HepG2 (cell line): ENCODE measurements at regions not wholly inside any gene's neighbourhood (a gene's known extent, or its start where the extent isn't known, plus 50 kb on each side); places are given as distances from the start of the nearest gene placed in this dataset.

ENCODE experiments used
- ATAC-seq: fragments of 200-7000 bp; cut with Tn5 transposase; 3 replicates; pipeline ENCODE4 v1.9.1; 2020; ENCODE audit warnings: mild to moderate bottlenecking, moderate library complexity
- BruUV-seq: library from RNA; stranded (reverse); fragments of 400-500 nt; replicated peaks from 2 replicates; lab custom pipeline; 2021; lab: Mats Ljungman, UMichigan
- CTCF ChIA-PET: fragments of 300-600 bp; formaldehyde crosslinking; extraction: SDS; loops from one replicate; lab custom pipeline; 2021; ENCODE audit warnings: low total read pairs, inconsistent platforms, low intra/inter-chr PET ratio; lab: Yijun Ruan, JAX
- POLR2A ChIA-PET: fragments of 350-600 bp; sonication (Branson Sonifier 250); formaldehyde crosslinking; loops from one replicate; lab custom pipeline; 2020; ENCODE audit warnings: antibody characterized with exemption, inconsistent platforms; lab: Yijun Ruan, JAX
- DNase-seq: peaks from one replicate; pipeline ENCODE4 v3.0.0-alpha.2; 2015; ENCODE audit warnings: low spot score
- FAIRE-seq: peaks from 3 replicates; lab custom pipeline; 2011; peaks lifted over from hg19 to GRCh38; lab: Jason Lieb, UNC
- H2AFZ ChIP-seq: one replicate; pipeline ENCODE4 v1.6.1; 2011; ENCODE audit warnings: low read length, inconsistent platforms
- H3K27ac ChIP-seq: fragments of 300-600 bp; 3 replicates; pipeline ENCODE4 v1.8.0; 2011; ENCODE audit warnings: mixed run types, mild to moderate bottlenecking, mixed read lengths, low read length, inconsistent platforms; ENCODE audit not compliant: insufficient read depth; ENCODE audit errors: extremely low read length
- H3K27me3 ChIP-seq, 2 experiments: fragments of 200-600 bp in 1 of 2; 2 replicates in 1 of 2; 3 replicates in 1 of 2; pipeline versions ENCODE4 v1.6.0 to v1.8.0; 2011; ENCODE audit warnings: low read length in 2 of 2, mild to moderate bottlenecking in 2 of 2, moderate library complexity in 2 of 2, inconsistent platforms in 1 of 2; ENCODE audit not compliant: insufficient read depth in 2 of 2, control insufficient read depth in 1 of 2
- H3K36me3 ChIP-seq, 2 experiments: fragments of 200-600 bp in 1 of 2; replicated peaks in 1 of 2; 2 replicates in 1 of 2; 3 replicates in 1 of 2; pipeline versions ENCODE4 v1.5.1 to v1.8.0; 2011; ENCODE audit warnings: low read length in 2 of 2, inconsistent platforms in 1 of 2; ENCODE audit not compliant: insufficient read depth in 2 of 2, control insufficient read depth in 1 of 2
- H3K4me1 ChIP-seq: 2 replicates; pipeline ENCODE4 v1.5.1; 2012; ENCODE audit warnings: low read length, inconsistent platforms; ENCODE audit not compliant: insufficient read depth
- H3K4me2 ChIP-seq: 2 replicates; pipeline ENCODE4 v1.6.0; 2011; ENCODE audit warnings: low read depth, low read length, inconsistent platforms
- H3K4me3 ChIP-seq, 3 experiments: fragments of 200-600 bp in 1 of 3; sonication (generic), shearing (Covaris generic) in 1 of 3; replicated peaks in 1 of 3; 2 replicates each; pipeline ENCODE4 v1.5.1; 2011 to 2016; ENCODE audit warnings: low read length in 3 of 3, inconsistent platforms in 2 of 3, low read depth in 2 of 3, mild to moderate bottlenecking in 2 of 3, control low read depth in 1 of 3, mixed read lengths in 1 of 3; ENCODE audit not compliant: insufficient read depth in 1 of 3
- H3K79me2 ChIP-seq: one replicate; pipeline ENCODE4 v1.6.1; 2011; ENCODE audit warnings: low read length, inconsistent platforms; ENCODE audit not compliant: insufficient read depth
- H3K9ac ChIP-seq: 2 replicates; pipeline ENCODE4 v1.6.0; 2011; ENCODE audit warnings: mild to moderate bottlenecking, low read depth, low read length, inconsistent platforms; ENCODE audit not compliant: insufficient read depth
- H3K9me3 ChIP-seq: 2 replicates; pipeline ENCODE4 v1.5.1; 2012; ENCODE audit warnings: mild to moderate bottlenecking, low read length
- H4K20me1 ChIP-seq: 2 replicates; pipeline ENCODE4 v1.6.0; 2011; ENCODE audit warnings: inconsistent platforms, mild to moderate bottlenecking, low read length, moderate library complexity; ENCODE audit not compliant: insufficient read depth
- ATF1 ChIP-seq: IDR thresholded peaks from 2 replicates; pipeline ENCODE4 v1.6.1; 2016; ENCODE audit warnings: mild to moderate bottlenecking, control low read depth
- EEA1 ChIP-seq: sonication (generic); formaldehyde crosslinking; IDR thresholded peaks from 2 replicates; pipeline ENCODE4 v1.5.1; 2020; ENCODE audit warnings: mild to moderate bottlenecking, missing genetic modification reagents, borderline replicate concordance
- KAT7 ChIP-seq: IDR thresholded peaks from 2 replicates; pipeline ENCODE4 v1.6.1; 2018; ENCODE audit warnings: borderline replicate concordance, missing compliant biosample characterization
- ONECUT2 ChIP-seq: sonication (generic); formaldehyde crosslinking; IDR thresholded peaks from 2 replicates; pipeline ENCODE4 v1.4.0; 2020; ENCODE audit warnings: missing genetic modification reagents
- RAD21 ChIP-seq: fragments of 450-650 bp; formaldehyde crosslinking; IDR thresholded peaks from 2 replicates; pipeline ENCODE4 v1.5.0; 2020; ENCODE audit warnings: mild to moderate bottlenecking
- RBAK ChIP-seq: sonication (generic); formaldehyde crosslinking; IDR thresholded peaks from 2 replicates; pipeline ENCODE4 v1.5.1; 2020; ENCODE audit warnings: mild to moderate bottlenecking, missing genetic modification reagents
- REXO4 ChIP-seq: sonication (generic); formaldehyde crosslinking; IDR thresholded peaks from 2 replicates; pipeline ENCODE4 v1.8.0; 2022; ENCODE audit warnings: missing genetic modification reagents, mild to moderate bottlenecking, borderline replicate concordance
- SMAD9 ChIP-seq: sonication (generic); formaldehyde crosslinking; IDR thresholded peaks from 2 replicates; pipeline ENCODE4 v1.5.1; 2020; ENCODE audit warnings: mild to moderate bottlenecking, missing genetic modification reagents
- ZFP62 ChIP-seq: sonication (generic); formaldehyde crosslinking; IDR thresholded peaks from 2 replicates; pipeline ENCODE4 v1.4.0; 2020; ENCODE audit warnings: missing genetic modification reagents
- ZNF138 ChIP-seq: sonication (generic); formaldehyde crosslinking; IDR thresholded peaks from 2 replicates; pipeline ENCODE4 v1.5.0; 2020; ENCODE audit warnings: mild to moderate bottlenecking, low read depth, missing genetic modification reagents
- ZNF20 ChIP-seq: sonication (generic); formaldehyde crosslinking; IDR thresholded peaks from 2 replicates; pipeline ENCODE4 v1.4.0; 2020; ENCODE audit warnings: mild to moderate bottlenecking, moderate library complexity, missing genetic modification reagents
- ZNF44 ChIP-seq: sonication (generic); formaldehyde crosslinking; IDR thresholded peaks from 2 replicates; pipeline ENCODE4 v1.5.1; 2020; ENCODE audit warnings: mild to moderate bottlenecking, missing genetic modification reagents
- WGBS: methylation state at CpG from one replicate; pipeline ENCODE4 v1.1.6; 2017; ENCODE audit warnings: low lambda C conversion rate; 5-methylcytosine and 5-hydroxymethylcytosine counted together
- in situ Hi-C: cut with HindIII; loops from 2 replicates; pipeline ENCODE4 v1.10.0; 2017; ENCODE audit warnings: low pct_unique_long_range_greater_than_20kb; ENCODE audit not compliant: extremely low pct_ligation_motif_present
- intact Hi-C: fragments of 100-400 bp; cut with micrococcal nuclease; formaldehyde crosslinking; loops from one replicate; pipeline ENCODE4 v1.10.0; 2022; ENCODE audit not compliant: unreplicated experiment
- TF ChIP-seq, protein P1 (sequence below): IDR thresholded peaks from 2 replicates; pipeline ENCODE4 v1.6.1; 2016; ENCODE audit warnings: low read depth, missing genetic modification reagents, missing compliant biosample characterization
- TF ChIP-seq, protein P2 (sequence below): IDR thresholded peaks from 2 replicates; pipeline ENCODE4 v1.6.1; 2018; ENCODE audit warnings: missing genetic modification reagents, mild to moderate bottlenecking, missing compliant biosample characterization

DNA sequence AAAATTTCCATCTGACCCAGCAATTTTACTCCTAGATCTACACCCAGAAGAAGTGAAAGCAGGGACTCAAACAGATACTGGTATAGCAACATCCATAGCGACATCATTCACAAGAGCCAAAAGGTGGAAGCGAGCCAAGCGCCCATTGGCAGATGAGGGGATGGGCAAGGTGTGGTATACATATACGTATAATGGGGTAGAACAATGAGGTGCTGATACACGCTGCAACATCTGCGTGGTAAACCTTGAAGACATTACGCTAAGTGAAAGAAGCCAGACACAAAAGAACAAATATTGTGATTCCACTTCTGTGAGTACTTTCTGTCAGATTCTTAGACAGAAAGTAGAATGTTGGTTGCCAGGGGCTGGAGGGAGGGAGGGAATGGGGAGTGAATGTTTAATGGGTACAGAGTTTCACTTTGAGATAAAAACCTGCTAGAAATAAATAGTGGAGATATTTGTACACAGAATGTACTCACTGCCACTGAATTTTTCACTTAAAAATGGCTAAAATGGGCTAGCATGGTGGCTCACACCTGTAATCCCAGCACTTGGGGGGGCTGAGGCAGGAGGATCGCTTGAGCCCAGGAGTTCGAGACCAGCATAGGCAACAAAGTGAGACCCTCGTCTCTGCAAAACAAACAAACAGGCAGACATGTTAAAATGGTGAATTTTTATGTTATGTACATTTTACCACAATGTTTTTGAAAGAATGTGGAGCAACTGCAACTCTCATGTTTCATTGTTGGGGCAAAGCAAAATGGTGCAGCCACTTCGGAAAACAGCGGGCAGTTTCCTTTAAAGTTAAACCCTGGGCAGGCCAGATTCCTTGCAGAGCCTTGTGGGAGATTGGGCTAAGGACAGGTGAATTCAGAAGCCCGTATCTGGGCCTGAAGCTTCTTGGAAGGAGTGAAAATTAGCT lies 103.4 kb upstream of the MYCN start (continued):
- TF ChIP-seq, protein P1, sequence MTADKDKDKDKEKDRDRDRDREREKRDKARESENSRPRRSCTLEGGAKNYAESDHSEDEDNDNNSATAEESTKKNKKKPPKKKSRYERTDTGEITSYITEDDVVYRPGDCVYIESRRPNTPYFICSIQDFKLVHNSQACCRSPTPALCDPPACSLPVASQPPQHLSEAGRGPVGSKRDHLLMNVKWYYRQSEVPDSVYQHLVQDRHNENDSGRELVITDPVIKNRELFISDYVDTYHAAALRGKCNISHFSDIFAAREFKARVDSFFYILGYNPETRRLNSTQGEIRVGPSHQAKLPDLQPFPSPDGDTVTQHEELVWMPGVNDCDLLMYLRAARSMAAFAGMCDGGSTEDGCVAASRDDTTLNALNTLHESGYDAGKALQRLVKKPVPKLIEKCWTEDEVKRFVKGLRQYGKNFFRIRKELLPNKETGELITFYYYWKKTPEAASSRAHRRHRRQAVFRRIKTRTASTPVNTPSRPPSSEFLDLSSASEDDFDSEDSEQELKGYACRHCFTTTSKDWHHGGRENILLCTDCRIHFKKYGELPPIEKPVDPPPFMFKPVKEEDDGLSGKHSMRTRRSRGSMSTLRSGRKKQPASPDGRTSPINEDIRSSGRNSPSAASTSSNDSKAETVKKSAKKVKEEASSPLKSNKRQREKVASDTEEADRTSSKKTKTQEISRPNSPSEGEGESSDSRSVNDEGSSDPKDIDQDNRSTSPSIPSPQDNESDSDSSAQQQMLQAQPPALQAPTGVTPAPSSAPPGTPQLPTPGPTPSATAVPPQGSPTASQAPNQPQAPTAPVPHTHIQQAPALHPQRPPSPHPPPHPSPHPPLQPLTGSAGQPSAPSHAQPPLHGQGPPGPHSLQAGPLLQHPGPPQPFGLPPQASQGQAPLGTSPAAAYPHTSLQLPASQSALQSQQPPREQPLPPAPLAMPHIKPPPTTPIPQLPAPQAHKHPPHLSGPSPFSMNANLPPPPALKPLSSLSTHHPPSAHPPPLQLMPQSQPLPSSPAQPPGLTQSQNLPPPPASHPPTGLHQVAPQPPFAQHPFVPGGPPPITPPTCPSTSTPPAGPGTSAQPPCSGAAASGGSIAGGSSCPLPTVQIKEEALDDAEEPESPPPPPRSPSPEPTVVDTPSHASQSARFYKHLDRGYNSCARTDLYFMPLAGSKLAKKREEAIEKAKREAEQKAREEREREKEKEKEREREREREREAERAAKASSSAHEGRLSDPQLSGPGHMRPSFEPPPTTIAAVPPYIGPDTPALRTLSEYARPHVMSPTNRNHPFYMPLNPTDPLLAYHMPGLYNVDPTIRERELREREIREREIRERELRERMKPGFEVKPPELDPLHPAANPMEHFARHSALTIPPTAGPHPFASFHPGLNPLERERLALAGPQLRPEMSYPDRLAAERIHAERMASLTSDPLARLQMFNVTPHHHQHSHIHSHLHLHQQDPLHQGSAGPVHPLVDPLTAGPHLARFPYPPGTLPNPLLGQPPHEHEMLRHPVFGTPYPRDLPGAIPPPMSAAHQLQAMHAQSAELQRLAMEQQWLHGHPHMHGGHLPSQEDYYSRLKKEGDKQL (CRISPR knock-in tag): no peak

DNA sequence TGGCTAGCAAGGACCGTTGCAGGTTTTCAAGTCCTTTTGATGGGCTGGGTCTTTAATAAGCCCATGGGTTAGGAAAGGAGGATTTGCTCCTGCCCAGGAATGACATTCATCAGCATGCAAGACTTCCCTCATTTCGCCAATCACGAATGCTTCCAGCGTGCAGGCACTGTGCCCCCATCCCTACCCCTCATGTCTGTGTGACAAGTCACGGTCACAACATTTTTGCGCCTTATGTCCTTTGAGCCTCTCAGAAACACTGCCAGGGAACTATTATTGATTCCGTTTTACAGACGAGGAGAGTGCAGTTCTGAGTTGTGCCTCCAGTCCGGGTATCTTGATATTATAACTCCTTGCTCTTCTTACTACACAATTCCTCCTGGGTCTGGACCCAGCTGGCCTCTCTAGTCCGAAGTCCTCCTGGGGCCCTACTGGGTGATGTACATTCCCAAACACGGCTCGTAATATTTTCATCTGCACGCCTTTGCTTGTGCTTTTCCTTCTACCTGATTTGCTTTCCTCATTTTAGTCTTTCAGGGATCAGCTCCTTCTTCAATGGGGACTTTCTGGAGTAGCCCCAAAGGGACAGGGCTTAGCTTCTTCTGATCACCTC lies 101.8 kb upstream of the MYCN start:
- ChIA-PET POLR2A (no interaction called here), CTCF (no interaction called here)
- H3K4me3 ChIP-seq: no peak overlapping the region
- H3K27ac ChIP-seq: no peak overlapping the region
- FAIRE-seq (no peak), DNase-seq (no peak)
- no peaks in the 10 kb centered on the region for H3K9me3 ChIP-seq
- BruUV-seq: no TSS peak
- no peak overlapping the region for H3K4me2 ChIP-seq
- 0 out of 2 replicates have a peak, but pooled peaks cover 7% of the 10 kb centered on the region for H3K4me1 ChIP-seq
- no peaks in the 10 kb centered on the region for H3K79me2 ChIP-seq
- no peaks in the 10 kb centered on the region for H3K36me3 ChIP-seq
- 67% methylated on average over 13 of the region's 13 CpGs for WGBS
- H4K20me1 ChIP-seq: no peaks in the 10 kb centered on the region
- intact Hi-C loops: no loop called here
- 0 out of 5 replicates have a peak, but pooled peaks cover 0 to 11% of the 10 kb centered on the region in 2 experiments for H3K27me3 ChIP-seq
- TF ChIP-seq ATF1 (CRISPR knock-in tag) (no peak), ZFP62 (CRISPR knock-in tag) (no peak), ZNF20 (CRISPR knock-in tag) (no peak), ONECUT2 (CRISPR knock-in tag) (no peak), REXO4 (no peak), ZNF138 (CRISPR knock-in tag) (no peak), KAT7 (CRISPR knock-in tag) (no peak), RBAK (CRISPR knock-in tag) (no peak), RAD21 (no peak), SMAD9 (CRISPR knock-in tag) (no peak), ZNF44 (no peak), EEA1 (CRISPR knock-in tag) (no peak)
- TF ChIP-seq, protein P2, sequence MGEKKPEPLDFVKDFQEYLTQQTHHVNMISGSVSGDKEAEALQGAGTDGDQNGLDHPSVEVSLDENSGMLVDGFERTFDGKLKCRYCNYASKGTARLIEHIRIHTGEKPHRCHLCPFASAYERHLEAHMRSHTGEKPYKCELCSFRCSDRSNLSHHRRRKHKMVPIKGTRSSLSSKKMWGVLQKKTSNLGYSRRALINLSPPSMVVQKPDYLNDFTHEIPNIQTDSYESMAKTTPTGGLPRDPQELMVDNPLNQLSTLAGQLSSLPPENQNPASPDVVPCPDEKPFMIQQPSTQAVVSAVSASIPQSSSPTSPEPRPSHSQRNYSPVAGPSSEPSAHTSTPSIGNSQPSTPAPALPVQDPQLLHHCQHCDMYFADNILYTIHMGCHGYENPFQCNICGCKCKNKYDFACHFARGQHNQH: no peak
- TF ChIP-seq, all 625 proteins: peak for 0
- in situ Hi-C loops: no loop called here
- H2AFZ ChIP-seq: no peak overlapping the region
- ATAC-seq: no peak
- H3K9ac ChIP-seq: no peak overlapping the region
